ENCODE measurements at regions not wholly inside any gene's neighbourhood (a gene's known extent, or its start where the extent isn't known, plus 50 kb on each side); places are given as distances from the start of the nearest gene placed in this dataset.

DNA sequence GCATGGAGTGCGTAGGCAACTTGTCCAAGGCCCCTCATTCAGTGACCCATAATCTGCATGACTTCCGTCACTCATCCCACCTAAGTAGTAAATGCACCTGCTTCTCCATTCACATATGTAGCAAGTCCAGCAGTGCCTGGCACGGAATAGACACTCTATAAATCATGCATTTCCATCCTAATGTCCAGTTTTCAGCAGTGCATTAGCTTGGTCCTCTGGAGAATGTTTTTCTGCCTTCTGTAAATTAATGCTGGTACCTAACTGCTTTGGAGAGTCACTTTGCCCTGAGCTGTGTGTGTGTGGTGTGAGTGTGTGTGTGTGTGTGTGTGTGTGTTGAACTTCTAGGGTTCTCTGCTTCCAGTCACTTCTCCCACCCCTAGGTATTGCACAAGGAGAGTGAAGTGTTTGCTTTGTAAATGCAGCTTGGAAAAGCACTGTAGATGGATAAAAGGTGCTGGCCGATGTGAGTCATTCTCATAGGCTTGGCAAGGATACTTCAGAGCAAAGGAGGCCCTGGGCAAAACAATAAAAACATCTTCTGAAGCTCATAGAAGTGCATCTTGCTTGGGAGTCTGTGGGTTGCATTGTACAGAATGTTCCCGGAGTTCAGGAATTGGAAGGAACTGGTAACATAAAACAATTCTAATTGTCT, 181.8 kb downstream of the KATNAL1 start:
- FAIRE-seq, result no peak

DNA sequence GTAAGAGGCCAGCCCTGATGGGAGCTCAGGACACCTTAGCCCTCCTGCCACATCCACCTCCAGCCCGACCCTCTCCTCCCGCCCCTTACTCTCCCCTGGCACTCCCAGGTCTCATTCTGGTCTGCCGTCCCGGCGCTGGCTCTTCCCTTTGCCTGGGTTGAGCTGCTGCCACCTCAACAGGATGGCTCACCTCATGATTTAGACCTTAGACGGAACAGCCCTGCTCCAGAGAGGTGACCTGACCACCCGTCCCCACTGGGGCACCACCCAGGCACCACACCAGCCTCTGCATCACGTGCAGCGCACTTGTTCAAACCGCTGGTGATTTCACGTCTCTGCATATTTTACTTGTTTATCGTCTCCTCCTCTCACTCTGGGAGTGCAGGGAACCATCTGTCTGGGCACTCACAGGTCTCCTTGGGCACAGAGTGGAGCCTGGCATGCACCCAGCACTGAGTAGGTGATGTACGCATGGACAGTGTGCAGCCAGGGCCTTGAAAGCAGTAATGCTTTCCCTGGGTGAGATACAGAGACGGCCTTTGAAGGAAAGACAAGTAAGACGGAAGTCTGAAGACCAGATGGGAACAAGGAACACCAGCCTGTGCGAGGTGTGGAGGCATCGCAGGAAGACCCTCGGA, 183.1 kb downstream of the KATNAL1 start:
- FAIRE-seq, result no peak

DNA sequence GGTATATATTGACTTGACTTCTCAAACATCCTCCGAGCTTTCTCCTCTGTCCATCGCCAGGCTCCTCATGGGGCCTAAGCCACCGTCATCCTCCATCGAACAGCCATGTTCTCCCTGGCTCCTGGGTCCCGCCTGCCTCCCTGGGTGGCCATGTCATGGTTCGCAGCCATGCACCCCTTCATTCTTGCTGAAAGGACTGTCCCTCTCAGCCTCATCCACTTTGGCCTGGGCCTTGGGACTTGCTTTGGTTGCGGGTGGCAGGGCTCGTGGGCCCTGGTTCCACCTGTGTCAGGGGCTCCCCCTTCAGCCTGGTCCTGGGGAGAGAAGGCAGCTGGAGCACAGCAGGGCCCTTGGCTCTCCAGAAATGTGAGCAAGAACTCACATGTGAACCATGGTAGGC, 183.8 kb downstream of the KATNAL1 start:
- FAIRE-seq, result no peak

DNA sequence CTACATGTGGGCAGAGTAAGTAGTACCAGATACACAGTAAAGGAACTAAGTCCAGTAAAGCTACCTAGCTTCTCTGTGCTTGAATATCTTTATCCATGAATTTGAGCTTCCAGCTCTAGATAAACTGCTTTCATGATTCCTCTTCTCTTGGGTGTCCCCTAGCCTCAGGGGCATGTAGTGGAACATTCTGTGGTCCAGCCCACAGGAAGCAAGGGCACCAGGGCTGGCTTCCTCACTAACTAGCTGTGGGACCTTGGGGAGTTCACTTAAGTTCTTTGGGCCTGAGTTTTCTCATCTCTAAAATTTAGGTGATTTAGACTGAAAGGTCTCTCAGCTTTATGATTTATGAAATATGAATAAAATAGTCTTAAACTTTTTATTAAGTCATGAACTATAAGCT, 185.7 kb downstream of the KATNAL1 start:
- no peak for FAIRE-seq

DNA sequence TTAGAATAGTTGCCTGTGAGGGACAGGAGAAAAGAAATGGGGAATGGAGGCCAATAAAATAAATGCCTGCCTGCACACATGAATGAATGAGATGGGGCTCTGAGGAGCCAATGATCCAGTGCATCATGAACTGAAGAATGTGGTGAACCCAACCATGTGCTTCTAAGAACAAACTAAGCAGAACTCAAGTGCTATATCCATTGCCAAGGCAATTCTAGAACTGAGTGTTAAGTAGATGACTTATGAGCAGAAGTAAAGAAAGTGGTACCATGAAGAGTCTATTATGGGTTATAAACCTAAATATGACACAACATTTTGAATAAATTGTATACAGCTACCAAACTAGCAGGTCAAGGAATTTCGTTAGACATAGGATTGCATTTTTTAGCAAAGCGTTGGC, 186.1 kb downstream of the KATNAL1 start:
- no peak for FAIRE-seq

DNA sequence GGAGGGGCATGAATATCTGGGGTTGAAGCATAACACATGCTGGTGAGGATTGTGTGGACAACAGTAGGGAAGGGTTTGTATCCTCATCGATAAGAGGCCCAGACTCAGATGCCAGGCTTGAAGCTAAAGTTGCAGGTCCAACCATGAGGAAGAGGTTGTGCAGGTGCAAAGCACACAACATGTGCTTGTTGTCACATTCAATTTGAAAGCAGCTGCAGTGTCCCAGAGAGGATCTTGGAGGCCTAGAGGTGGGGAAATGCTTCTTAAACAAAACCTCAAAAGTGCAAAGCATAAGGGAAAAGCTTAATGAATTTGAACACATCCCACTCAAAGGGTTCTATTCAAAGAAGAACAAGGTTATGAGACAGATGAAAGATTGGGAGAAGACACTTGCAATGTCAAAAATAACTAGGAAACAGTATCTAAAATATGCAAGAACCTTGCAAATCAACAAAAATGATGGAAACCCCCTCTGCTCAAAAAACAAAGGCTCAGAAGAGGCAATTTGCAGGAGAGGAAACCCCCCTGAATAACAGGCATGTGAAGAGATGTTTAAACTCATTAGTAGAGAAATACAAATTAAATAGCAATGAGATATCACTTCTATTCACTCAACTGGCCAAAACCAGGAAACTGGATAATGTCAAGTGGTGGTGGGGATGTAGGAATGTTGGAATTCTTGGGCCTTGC, 187.1 kb downstream of the KATNAL1 start:
- no peak for FAIRE-seq

DNA sequence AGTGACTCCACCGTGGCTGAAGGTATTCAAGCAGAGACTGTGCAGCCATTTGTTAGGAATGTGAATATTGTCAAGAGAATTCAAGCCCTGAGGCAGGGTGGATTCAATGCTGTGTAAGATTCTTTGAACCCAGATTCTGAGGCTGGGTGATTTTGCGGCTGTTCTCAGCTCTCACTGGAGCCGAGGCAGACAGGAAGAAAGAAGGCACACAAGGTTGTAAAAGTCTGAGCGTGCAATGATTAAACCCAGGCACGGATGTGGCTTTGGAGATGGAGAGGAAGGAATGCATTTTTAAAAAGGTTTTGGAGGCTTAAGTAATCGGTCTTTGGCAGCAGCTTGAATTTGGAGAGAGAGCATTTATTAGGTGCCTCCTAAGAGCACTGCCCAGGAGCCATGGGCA, 187.9 kb downstream of the KATNAL1 start:
- FAIRE-seq, result no peak

DNA sequence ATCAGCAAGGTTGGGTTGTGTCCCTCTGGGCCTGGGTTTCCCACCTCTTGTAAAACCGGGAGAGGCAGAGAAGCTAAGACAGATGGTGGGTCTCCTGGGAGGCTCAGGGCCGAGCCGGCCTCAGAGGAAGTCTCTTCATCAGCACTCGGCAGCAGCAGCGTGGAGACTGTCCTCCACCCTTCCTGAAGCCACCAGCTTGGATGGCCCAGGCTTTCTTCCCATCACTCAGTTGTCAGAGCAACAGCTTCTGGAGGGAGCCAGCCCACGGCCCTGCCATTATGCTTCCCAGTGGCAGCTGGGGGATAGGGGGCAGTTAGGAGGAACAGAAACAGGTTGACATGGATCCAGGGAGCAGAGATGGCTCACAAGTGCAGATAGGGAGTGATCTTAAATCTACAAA, 191.0 kb downstream of the KATNAL1 start:
- FAIRE-seq, result no peak

DNA sequence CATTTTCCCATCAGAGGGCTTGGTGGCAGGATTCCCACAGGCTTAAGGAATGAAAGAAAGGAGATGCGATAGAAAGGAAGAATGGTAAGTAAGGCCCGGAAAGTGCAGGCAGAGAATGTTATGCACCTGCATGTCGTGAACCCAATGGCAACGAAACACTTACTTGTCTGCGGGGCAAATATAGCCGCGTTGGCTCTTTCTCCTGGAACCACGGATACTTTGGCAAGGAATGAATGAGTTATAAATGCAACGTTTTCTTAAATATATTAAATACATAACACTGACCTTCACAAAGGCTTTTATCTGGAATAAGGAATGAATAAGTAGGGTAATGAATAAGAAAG, 192.1 kb downstream of the KATNAL1 start:
- no peak for FAIRE-seq

DNA sequence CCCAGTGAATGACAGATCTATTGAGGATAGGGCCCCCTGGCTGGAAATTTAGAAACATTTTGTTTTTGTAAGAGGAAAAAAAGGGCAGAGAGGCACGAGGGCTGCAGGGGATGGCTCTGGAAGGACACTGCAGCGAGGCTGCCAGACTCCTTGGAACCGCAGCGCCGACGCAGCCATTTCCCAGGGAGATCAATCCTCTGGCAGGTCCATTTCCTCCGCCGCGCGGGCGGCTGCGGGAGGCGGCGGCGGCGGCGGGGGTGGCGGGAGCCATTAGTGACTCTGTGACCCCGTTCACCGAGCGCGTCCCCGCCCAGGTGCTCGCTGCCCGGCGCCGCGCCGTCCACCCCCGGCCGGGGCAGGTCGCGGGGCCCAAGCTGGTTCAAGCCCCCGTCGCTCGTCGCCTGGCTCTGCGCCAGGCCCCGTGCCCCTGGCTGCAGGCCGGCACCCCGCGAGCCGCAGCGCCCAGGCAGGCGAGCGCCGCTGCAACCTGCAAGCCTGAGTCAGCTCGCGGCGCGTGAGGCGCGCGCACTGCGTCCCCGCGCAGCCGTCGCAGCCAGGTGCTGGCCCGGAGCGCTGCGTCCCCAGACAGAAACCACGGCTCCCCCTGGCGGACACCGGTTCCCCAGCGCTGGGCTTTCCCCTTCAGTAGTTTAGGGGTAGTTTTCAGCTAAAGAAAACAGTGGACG, 192.6 kb downstream of the KATNAL1 start:
- no peak for FAIRE-seq

DNA sequence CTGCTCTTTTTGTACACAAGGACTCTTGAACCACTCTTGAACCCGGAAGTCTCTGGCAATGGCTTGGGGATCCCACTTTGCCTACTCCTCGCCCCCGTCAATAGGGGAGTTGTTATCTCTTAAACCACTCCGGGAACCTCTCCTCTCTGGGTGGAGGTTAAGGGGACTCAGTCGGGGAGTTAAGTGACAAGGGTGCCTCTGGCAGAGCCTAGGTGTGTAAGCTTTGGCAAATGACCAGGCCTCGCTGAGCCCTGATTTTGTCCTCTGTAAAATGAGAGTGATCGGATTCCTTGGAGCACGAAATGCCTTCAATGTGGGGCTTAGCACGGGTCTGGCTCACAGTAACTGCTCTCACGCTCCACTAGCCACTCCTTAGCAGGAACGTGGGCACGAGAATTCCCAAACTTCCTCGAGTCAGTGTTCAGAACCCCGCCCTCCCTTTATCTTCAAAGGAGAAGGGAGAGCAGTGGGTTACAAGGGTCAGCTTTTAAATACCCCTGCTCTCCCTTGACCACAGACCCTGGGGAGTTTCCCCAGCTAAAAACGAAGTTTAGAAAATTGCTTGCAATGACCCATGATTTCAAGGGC, 193.3 kb downstream of the KATNAL1 start:
- no peak for FAIRE-seq

DNA sequence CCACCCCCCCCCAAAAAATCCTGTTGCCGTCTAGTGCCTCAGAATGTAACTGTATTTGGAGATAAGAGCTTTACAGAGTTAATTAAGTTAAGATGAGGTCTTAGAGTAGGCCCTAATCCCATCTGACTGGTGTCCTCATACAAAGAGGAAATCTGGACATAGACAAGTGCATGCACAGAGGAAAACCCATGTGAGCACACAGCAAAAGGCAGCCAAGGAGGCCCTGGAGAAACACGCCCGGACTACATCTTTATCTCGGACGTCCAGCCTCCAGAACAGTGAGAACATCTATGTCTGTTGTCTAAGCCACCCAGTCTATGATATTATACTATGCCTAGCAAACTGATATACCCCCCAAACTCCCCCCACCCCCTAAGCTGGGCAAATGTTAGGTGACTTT, 193.8 kb downstream of the KATNAL1 start:
- no peak for FAIRE-seq

DNA sequence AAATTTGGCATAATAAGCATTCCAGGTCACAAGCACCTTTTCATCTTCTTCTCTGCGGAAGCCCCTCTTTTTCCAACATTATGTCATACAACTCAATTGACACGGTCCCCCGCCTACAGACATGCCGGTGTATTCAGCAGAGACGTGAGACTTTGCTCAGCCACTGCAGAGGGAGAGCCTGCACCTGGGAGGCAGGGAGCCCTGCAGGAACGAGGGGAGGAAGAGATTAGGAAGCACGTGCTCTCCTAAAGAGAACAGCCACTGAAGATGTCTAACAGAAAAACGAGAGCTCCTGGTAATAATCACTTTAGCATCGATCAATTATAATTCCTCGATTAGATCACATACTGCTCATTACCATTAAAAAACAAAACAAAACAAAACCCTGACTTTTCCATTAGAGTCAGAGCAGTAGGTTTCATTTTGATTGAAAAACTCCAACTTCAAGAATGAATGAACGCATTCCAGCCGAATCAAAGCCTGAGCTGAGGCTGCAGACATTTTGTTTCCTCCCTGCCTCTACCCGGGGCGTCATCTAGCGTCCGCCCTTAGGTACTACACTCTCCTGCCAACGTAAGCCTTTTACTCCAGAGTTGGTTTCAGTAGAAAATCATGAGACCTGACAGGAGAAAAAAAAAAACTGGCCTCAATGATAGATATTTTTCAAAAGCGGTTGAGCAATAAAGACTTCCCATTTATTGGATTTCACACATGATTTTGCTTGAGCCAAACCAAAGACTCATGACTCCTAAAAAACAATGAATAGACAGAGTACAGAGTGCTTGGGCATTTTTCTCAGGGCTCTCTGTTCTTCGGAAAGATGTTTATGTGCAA, 194.5 kb downstream of the KATNAL1 start:
- FAIRE-seq, result peak; percentile 94

DNA sequence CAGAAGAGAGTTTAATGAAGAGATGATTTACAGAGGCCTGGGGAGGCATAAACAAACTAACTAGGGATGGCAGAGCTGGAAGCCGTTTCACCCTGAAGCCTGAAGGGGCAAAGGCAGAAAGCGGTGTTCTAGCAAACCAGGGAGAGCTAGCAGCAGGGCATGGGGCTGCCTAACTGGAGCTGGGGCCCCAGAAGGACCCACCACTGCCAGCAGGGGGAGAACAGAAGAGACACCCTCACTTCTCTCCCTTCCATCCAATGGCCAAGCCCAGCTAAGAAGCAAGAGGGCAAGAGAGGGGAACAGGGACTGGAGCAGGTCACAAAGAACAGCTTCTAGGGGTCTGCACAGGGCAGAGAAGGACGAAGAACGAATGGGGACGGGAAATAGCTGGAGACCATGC, 195.5 kb downstream of the KATNAL1 start:
- FAIRE-seq, result no peak

DNA sequence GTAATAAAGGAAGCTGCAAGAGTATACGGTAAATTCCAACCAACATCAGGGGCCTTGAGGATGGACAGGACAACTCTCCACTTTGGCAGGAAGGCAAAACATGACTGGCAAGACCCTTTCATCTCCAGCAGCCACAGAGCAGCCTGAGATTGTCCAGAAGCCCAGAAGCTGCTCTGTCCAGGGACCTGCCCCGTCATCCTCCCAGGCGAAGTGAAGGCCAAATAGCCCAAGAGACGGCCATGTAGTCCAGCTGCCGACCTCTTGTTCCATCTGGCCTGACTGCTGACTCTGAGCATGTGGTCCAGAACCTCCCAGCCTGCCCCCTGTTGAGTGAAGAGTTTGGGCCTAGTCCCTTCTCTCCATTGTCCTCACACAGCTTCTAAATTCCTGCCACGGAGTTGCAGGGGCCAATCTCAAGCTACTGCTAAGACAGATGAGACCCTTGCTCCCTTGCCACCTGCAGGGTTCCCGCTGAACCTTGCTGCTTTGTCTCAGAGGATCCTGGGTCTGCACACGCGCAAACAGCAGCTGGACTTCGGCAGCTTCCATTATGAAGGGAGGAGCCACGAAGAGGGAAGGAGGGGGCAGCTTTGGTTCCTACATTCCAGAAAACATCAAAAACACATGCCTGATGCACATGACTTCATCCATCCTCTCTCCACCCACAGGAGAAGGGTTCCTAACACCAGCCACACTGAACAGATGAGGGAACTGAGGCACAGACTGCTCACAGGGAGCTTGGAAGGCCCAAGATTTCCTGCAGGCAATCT, 196.9 kb downstream of the KATNAL1 start:
- no peak for FAIRE-seq

DNA sequence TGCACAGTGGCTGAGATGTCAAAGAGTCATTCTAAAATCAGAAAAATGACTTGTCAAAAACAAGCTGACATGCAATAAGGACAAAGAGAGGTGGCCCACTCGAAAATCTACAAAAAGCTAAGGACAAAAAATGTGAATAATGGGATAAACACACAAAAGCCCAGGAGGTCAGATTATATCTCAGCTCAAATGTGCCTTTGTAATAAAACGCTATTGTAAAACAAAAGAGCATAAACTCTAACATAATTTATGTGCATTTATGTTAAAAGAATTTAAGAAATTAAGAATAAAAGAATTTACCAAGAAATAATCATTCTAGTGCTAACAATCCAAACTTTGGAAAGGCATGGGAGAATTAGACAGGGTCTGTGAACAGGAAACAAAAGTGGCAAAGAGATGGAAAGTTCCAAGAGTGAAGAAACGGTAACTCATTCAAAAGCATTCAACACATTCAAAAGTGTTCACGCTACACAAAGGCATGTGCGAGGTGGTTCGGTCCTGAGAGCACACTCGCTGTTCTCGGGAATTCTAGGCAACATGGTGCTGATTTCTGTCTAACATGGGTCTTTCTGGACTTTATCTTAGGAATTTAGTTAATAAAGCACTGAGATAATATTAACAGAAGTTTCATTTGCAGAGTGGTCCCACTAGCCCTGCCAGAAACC, 197.7 kb downstream of the KATNAL1 start:
- no peak for FAIRE-seq

DNA sequence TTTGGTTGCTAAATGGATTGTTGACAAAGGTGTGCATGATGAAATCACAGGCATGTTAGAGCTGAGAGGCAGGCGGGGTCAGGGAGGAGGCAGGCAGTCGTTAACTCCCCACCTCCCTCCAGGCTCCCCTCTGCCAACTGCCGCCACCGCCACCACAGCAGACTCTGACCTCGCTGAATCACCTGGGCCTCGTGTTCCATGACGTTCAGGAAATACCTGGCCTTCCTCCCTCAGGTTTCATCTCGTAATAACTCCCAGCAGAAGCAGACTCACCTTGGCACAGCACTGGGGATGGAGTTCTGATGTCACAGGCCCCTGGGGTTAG, 198.5 kb downstream of the KATNAL1 start:
- no peak for FAIRE-seq

DNA sequence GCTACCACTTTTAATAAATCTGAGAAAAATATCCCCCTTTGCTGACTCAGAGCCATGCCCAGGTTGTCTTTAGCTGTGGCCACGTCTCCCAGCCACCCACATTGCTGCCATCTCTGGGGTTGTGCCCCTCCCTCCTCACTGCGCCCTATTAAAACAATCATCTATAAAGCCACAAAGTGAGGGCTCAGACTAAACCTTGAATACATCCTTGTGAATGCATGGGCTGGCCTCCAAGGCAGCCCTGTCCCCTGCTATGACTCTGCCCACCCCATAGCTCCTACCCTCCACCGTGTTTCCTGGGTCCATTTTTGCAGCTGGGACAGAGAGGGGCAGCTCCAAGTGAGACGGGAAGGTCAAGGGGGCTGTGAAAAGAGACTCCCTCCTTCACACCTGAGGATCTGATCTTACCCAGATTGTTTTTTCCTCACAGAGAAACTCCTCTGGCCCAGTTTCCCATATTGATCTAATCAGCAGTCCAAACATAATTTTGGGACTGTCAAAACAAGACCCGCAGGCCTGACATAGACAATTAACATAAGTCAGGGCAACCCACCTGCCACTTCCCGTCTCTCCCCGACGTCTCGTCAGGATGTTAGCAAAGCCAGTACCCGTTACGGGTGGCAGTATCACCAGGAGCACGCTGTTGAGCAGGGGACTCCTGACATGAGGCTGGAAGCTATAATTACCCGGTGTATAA, 199.0 kb downstream of the KATNAL1 start:
- no peak for FAIRE-seq

DNA sequence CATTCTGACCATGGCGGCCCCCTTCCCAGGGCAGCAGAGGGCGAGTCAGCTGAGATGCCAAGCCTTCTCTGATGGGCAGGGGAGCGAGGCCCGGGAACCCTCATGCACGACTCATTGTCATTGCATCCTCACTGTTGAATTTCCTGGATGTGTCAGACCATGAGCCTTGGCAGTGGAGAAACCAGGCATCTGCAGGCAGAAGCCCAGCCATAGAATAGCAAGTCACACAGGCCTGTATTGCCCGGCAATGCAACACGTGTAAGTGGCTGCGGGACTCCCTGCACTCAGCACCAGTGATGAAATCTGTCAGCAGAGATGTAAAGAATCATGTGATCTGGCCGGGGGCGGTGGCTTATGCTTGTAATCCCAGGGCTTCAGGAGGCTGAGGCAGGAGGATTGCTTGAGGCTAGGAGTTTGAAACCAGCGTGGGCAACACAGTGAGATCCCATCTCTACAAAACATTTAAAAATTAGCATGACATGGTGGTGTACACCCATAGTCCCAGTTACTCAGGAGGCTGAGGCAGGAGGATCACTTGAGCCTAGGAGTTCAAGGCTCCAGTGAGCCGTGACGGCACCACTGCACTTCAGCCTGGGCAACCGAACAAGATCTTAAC, 199.7 kb downstream of the KATNAL1 start:
- FAIRE-seq, result no peak

DNA sequence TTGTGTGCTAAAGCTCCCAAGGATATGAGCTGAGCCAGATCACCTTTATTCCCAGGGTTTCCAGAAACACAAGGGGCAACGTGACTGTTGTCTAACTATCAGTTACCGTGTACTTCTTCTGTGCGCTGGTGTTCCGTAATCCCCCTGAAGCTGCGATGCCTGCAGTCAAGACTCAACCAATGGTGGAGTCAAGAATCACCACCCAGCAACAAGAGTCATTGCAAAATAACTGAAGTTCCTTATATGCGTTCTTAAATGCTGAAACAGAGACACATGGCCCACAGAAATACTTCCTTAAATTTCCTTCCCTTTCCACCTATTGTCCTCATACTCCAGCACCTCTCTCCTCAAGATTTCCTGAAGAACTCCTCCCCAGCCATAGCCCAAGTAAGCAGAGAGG, 200.2 kb downstream of the KATNAL1 start:
- FAIRE-seq, result no peak

All from G401.6 (cell line).